HepG2 (cell line): ENCODE measurements at regions not wholly inside any gene's neighbourhood (a gene's known extent, or its start where the extent isn't known, plus 50 kb on each side); places are given as distances from the start of the nearest gene placed in this dataset.

Source experiments
- FOXK1 ChIP-seq: sonication (generic); formaldehyde crosslinking; IDR thresholded peaks from 2 replicates; pipeline ENCODE4 v1.4.0; 2020; ENCODE audit warnings: low read depth, missing genetic modification reagents, borderline replicate concordance
- KLF12 ChIP-seq: sonication (generic); formaldehyde crosslinking; IDR thresholded peaks from 2 replicates; pipeline ENCODE4 v1.4.0; 2020; ENCODE audit warnings: missing genetic modification reagents, borderline replicate concordance
- MEIS2 ChIP-seq: sonication (generic); formaldehyde crosslinking; IDR thresholded peaks from 2 replicates; pipeline ENCODE4 v1.9.0; 2021; ENCODE audit warnings: mild to moderate bottlenecking, missing genetic modification reagents
- NFE2L2 ChIP-seq: fragments of 150-350 bp; IDR thresholded peaks from 2 replicates; pipeline ENCODE4 v1.6.1; 2014; ENCODE audit warnings: low read length
- ONECUT2 ChIP-seq: sonication (generic); formaldehyde crosslinking; IDR thresholded peaks from 2 replicates; pipeline ENCODE4 v1.4.0; 2020; ENCODE audit warnings: missing genetic modification reagents
- PHF21A ChIP-seq: sonication (generic); formaldehyde crosslinking; IDR thresholded peaks from 2 replicates; pipeline ENCODE4 v1.5.0; 2020; ENCODE audit warnings: mild to moderate bottlenecking, missing genetic modification reagents
- RBM22 ChIP-seq: fragments of 200-400 bp; formaldehyde crosslinking; optimal IDR thresholded peaks from 2 replicates; pipeline ENCODE3; 2017; ENCODE audit warnings: mild to moderate bottlenecking, low read length, moderate library complexity
- REPIN1 ChIP-seq: sonication (generic); formaldehyde crosslinking; IDR thresholded peaks from 2 replicates; pipeline ENCODE4 v1.8.0; 2022; ENCODE audit warnings: missing genetic modification reagents, low read depth, mild to moderate bottlenecking, borderline replicate concordance
- RNF2 ChIP-seq: fragments of 450-650 bp; conservative IDR thresholded peaks from 2 replicates; pipeline ENCODE4 v1.6.1; 2016; ENCODE audit warnings: low read depth
- RXRB ChIP-seq: IDR thresholded peaks from 2 replicates; pipeline ENCODE4 v1.6.1; 2016; ENCODE audit warnings: borderline replicate concordance, missing genetic modification reagents, missing compliant biosample characterization
- SALL2 ChIP-seq: sonication (generic); formaldehyde crosslinking; IDR thresholded peaks from 2 replicates; pipeline ENCODE4 v1.8.1; 2023; ENCODE audit warnings: mild to moderate bottlenecking, missing genetic modification reagents, inconsistent platforms
- SMARCE1 ChIP-seq: fragments of 450-650 bp; IDR thresholded peaks from 2 replicates; pipeline ENCODE4 v1.6.1; 2017; ENCODE audit warnings: borderline replicate concordance
- SMC3 ChIP-seq: IDR thresholded peaks from 2 replicates; pipeline ENCODE4 v1.6.1; 2011; ENCODE audit warnings: low read length, improper control_type of control experiment
- XBP1 ChIP-seq: sonication (generic); formaldehyde crosslinking; IDR thresholded peaks from 2 replicates; pipeline ENCODE4 v1.5.0; 2020; ENCODE audit warnings: missing genetic modification reagents
- ZMYM2 ChIP-seq: sonication (generic); formaldehyde crosslinking; IDR thresholded peaks from 2 replicates; pipeline ENCODE4 v1.8.0; 2022; ENCODE audit warnings: mild to moderate bottlenecking, missing genetic modification reagents
- ZNF547 ChIP-seq: sonication (generic); formaldehyde crosslinking; IDR thresholded peaks from 2 replicates; pipeline ENCODE4 v1.5.1; 2020; ENCODE audit warnings: mild to moderate bottlenecking, missing genetic modification reagents
- ZNF790 ChIP-seq: sonication (generic); formaldehyde crosslinking; IDR thresholded peaks from 2 replicates; pipeline ENCODE4 v1.8.0; 2022; ENCODE audit warnings: missing genetic modification reagents, mild to moderate bottlenecking, borderline replicate concordance
- TF ChIP-seq, protein P1 (sequence below): sonication (generic); formaldehyde crosslinking; IDR thresholded peaks from 2 replicates; pipeline ENCODE4 v1.4.0; 2020; ENCODE audit warnings: low read depth, mild to moderate bottlenecking, missing genetic modification reagents
- TF ChIP-seq, protein P2 (sequence below): sonication (generic); formaldehyde crosslinking; IDR thresholded peaks from 2 replicates; pipeline ENCODE4 v1.8.0; 2022; ENCODE audit warnings: missing genetic modification reagents, mild to moderate bottlenecking, inconsistent platforms, borderline replicate concordance
- TF ChIP-seq, protein P3 (sequence below): sonication (generic); formaldehyde crosslinking; conservative IDR thresholded peaks from 2 replicates; pipeline ENCODE4 v1.4.0; 2020; ENCODE audit warnings: missing genetic modification reagents
- TF ChIP-seq, protein P4 (sequence below): sonication (generic); formaldehyde crosslinking; IDR thresholded peaks from 2 replicates; pipeline ENCODE4 v1.4.0; 2020; ENCODE audit warnings: missing genetic modification reagents, borderline replicate concordance
- TF ChIP-seq, protein P5 (sequence below): sonication (generic); formaldehyde crosslinking; IDR thresholded peaks from 2 replicates; pipeline ENCODE4 v1.5.1; 2020; ENCODE audit warnings: mild to moderate bottlenecking, missing genetic modification reagents, moderate library complexity

DNA sequence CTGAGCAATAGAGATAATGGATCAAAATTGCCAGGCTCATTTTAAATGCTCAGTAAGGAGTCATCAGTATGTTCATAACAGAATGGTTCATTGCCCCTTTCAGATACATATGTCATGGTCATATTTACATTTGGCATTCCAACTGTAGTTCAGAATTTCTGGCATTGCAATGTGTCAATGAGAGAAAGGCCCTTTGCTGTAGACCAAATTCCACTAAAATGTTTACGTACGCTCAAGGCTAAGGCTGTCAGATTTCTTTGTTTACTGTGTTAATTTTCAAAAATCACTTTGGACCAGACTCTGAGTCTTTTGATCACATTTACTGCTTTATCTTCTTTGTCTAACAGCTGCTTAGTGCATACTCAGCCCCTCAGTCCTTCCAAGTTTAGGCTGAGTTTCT is 213.5 kb downstream of the PIK3C3 start (continued):
- TF ChIP-seq FOXK1 (CRISPR knock-in tag) (peak; percentile 67; the same call in 1 of the 2 replicates), MEIS2 (peak; percentile 93), RXRB (CRISPR knock-in tag) (peak; percentile 92), RBM22 (no peak), SMC3 (no peak), ZNF547 (CRISPR knock-in tag) (no peak), SMARCE1 (0 out of 2 replicates have a peak, but pooled peaks have one; percentile 22), SALL2 (CRISPR knock-in tag) (0 out of 2 replicates have a peak, but pooled peaks have one; percentile 51), NFE2L2 (no peak), RNF2 (no peak), ZNF790 (CRISPR knock-in tag) (no peak), ONECUT2 (CRISPR knock-in tag) (peak; percentile 57; the same call in 1 of the 2 replicates), REPIN1 (CRISPR knock-in tag) (0 out of 2 replicates have a peak, but pooled peaks have one; percentile 36), KLF12 (0 out of 2 replicates have a peak, but pooled peaks have one; percentile 43), XBP1 (CRISPR knock-in tag) (no peak), ZMYM2 (peak; percentile 63; the same call in 1 of the 2 replicates), PHF21A (peak; percentile 75)
- TF ChIP-seq, protein P1, sequence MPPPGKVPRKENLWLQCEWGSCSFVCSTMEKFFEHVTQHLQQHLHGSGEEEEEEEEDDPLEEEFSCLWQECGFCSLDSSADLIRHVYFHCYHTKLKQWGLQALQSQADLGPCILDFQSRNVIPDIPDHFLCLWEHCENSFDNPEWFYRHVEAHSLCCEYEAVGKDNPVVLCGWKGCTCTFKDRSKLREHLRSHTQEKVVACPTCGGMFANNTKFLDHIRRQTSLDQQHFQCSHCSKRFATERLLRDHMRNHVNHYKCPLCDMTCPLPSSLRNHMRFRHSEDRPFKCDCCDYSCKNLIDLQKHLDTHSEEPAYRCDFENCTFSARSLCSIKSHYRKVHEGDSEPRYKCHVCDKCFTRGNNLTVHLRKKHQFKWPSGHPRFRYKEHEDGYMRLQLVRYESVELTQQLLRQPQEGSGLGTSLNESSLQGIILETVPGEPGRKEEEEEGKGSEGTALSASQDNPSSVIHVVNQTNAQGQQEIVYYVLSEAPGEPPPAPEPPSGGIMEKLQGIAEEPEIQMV (CRISPR knock-in tag), result no peak
- TF ChIP-seq, protein P2, sequence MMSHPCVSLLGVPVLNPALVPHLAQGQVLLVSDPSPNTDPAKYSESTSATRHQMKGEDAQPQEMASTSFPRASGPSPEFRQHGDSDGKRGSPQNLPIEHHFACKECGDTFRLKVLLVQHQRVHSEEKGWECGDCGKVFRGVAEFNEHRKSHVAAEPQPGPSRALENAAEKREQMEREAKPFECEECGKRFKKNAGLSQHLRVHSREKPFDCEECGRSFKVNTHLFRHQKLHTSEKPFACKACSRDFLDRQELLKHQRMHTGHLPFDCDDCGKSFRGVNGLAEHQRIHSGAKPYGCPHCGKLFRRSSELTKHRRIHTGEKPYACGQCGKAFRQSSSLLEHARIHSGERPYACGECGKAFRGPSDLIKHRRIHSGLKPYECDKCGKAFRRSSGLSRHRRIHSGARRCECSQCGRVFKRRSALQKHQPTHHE, result no peak
- TF ChIP-seq, protein P3, sequence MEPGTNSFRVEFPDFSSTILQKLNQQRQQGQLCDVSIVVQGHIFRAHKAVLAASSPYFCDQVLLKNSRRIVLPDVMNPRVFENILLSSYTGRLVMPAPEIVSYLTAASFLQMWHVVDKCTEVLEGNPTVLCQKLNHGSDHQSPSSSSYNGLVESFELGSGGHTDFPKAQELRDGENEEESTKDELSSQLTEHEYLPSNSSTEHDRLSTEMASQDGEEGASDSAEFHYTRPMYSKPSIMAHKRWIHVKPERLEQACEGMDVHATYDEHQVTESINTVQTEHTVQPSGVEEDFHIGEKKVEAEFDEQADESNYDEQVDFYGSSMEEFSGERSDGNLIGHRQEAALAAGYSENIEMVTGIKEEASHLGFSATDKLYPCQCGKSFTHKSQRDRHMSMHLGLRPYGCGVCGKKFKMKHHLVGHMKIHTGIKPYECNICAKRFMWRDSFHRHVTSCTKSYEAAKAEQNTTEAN, result peak; percentile 78; the same call in 1 of the 2 replicates
- TF ChIP-seq, protein P4, sequence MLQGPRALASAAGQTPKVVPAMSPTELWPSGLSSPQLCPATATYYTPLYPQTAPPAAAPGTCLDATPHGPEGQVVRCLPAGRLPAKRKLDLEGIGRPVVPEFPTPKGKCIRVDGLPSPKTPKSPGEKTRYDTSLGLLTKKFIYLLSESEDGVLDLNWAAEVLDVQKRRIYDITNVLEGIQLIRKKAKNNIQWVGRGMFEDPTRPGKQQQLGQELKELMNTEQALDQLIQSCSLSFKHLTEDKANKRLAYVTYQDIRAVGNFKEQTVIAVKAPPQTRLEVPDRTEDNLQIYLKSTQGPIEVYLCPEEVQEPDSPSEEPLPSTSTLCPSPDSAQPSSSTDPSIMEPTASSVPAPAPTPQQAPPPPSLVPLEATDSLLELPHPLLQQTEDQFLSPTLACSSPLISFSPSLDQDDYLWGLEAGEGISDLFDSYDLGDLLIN (CRISPR knock-in tag), result no peak
- TF ChIP-seq, protein P5, sequence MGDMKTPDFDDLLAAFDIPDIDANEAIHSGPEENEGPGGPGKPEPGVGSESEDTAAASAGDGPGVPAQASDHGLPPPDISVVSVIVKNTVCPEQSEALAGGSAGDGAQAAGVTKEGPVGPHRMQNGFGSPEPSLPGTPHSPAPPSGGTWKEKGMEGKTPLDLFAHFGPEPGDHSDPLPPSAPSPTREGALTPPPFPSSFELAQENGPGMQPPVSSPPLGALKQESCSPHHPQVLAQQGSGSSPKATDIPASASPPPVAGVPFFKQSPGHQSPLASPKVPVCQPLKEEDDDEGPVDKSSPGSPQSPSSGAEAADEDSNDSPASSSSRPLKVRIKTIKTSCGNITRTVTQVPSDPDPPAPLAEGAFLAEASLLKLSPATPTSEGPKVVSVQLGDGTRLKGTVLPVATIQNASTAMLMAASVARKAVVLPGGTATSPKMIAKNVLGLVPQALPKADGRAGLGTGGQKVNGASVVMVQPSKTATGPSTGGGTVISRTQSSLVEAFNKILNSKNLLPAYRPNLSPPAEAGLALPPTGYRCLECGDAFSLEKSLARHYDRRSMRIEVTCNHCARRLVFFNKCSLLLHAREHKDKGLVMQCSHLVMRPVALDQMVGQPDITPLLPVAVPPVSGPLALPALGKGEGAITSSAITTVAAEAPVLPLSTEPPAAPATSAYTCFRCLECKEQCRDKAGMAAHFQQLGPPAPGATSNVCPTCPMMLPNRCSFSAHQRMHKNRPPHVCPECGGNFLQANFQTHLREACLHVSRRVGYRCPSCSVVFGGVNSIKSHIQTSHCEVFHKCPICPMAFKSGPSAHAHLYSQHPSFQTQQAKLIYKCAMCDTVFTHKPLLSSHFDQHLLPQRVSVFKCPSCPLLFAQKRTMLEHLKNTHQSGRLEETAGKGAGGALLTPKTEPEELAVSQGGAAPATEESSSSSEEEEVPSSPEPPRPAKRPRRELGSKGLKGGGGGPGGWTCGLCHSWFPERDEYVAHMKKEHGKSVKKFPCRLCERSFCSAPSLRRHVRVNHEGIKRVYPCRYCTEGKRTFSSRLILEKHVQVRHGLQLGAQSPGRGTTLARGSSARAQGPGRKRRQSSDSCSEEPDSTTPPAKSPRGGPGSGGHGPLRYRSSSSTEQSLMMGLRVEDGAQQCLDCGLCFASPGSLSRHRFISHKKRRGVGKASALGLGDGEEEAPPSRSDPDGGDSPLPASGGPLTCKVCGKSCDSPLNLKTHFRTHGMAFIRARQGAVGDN (CRISPR knock-in tag), result no peak
